Testis (tissue), 2 donors: ENCODE measurements at regions not wholly inside any gene's neighbourhood (a gene's known extent, or its start where the extent isn't known, plus 50 kb on each side); places are given as distances from the start of the nearest gene placed in this dataset.

ENCODE experiments used
- CTCF ChIP-seq, 3 experiments: fragments of 450-650 bp in 2 of 3; fragments of 200-600 bp in 1 of 3; sonication (generic) in 1 of 3; IDR thresholded peaks; one replicate each; pipeline ENCODE4 v1.5.1; 2016 to 2019; ENCODE audit warnings: antibody characterized with exemption in 3 of 3, mild to moderate bottlenecking in 2 of 3, moderate library complexity in 1 of 3
- POLR2A ChIP-seq: fragments of 450-650 bp; IDR thresholded peaks from one replicate; pipeline ENCODE4 v1.6.1; 2017; ENCODE audit warnings: antibody characterized with exemption, mild to moderate bottlenecking, moderate library complexity

- TF ChIP-seq CTCF (IDR thresholded peaks at IDR 0.05) (no peak), POLR2A (no peak)
Observed at GRCh38 chr6:99114769-99115406, 167.1 kb upstream of the FBXL4 start.
